DMS79 treated with DMSO at 0.1 percent for 48 hours (cell line): ENCODE measurements at regions not wholly inside any gene's neighbourhood (a gene's known extent, or its start where the extent isn't known, plus 50 kb on each side); places are given as distances from the start of the nearest gene placed in this dataset.
A peak's percentile ranks its signal among the peaks of the same experiment; 100 is the strongest.

ENCODE experiments used
- DNase-seq: peaks from one replicate; lab custom pipeline; 2025; lab: John Stamatoyannopoulos, UW

DNA sequence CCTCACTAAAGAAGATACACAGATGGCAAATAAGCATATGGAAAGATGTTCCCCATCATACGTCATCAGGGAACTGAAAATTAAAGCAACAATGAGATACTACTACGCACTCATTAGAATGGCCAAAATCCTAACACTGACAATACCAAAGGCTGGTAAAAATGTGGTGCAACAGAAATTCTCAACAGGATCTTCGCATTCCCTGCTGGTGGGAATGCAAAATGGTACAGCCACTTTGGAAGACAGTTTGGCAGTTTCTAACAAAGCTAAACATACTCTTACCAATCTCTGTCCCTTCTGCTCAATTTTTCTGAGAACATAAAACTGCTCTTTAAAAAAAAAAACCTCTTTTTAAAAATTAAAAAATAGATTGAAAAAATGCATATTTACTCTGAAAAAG is 300.2 kb downstream of the FBXW7 start:
- no peak for DNase-seq

DNA sequence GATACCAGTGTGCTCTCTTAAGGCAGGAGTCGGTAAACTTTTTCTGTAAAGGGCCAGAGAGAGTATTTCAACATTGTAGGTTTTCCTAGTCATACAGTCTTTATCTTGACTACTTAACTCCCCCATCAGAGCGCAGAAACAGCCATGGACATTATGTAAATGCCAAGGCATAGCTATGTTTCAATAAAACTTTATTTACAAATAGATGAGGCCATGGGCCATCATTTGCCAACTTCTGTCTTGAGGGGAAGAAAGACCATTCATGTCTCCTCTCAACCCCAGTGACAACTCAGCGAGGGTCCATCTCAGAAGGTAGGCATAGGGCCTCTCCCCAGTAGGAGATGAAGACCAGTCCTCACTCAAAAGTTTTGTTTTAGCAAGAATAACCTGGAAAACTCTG is 301.3 kb downstream of the FBXW7 start:
- DNase-seq, result no peak

DNA sequence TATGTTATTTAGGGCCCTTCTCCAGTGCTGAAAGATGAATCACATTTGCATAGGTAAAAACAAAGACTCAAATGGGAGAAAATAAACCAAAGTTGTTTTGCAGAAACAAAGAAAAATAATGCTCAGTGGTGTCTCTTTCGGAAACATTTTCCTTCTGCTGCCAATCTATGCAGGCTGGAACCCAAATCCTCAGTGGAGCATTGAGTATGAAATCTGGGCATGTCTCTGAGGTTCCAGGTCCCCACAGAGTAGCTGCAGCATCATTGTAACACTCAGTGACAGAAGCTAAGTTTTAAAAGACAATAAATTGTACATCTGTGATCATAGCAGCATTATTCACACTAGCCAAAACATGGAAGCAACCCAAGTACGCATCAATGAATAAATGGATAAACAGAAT is 303.6 kb downstream of the FBXW7 start:
- no peak for DNase-seq

DNA sequence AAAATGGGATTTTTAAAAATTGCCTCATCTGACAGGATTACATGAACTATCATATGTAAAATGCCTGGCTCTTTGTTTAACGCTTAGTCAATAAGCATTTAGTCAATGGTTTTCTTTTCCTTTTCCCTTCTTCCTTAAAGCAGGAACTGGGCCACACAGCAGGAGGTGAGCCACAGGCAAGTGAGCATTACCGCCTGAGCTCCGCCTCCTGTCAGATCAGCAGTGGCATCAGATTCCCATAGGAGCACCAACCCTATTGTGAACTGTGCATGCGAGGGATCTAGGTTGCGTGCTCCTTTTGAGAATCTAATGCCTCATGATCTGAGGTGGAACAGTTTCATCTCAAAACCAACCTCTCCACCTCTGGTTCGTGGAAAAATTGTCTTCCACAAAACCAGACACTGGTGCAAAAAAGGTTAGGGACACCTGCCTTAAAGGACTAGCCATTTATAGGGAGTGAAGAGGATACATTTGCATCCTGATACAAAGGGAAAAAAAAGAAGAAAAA is 306.1 kb downstream of the FBXW7 start:
- no peak for DNase-seq

GRCh38 chr4:152225680-152226079 is 310.2 kb downstream of the FBXW7 start:
- DNase-seq, result no peak

- DNase-seq, result no peak
Observed at GRCh38 chr4:152224721-152225420, 311.0 kb downstream of the FBXW7 start.

DNA sequence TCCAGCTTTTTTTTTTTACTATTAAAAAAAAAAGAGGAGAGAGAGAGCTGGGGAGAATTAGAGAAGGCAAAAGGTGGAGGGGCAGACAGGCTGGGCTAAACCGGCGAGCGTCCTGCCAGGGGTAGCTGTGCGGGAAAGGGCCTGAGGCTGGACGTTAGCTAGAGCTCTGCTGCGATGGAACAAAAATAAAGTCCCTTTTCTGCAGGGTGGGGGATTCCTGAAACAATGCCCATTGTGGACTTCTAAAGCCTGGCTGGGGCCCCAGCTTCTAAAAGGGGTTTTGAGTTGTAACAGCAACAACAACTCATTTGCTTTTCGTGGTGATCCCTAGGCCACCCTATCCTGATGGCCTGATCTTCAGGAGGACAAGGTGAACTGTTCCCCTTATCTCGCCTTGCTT is 311.7 kb downstream of the FBXW7 start:
- no peak for DNase-seq

DNA sequence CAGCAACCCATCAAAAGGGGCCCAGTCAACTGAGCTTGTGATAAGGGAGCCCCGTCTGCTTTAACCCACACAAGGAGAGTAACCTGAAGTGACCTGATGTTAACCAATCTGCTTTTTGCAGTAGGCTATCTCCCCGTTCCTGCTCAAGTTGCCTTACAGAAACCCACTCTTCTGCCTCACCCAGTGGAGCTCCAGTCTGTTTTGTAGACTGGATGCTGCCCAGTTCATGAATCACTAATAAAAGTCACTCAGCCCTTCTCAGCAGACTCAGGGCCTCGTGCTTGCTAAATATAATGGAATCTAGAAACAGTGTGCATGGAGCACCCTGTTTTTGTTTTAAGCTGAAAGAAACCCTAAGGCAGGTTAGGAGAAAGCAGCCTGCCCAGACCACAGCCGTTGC is 312.3 kb downstream of the FBXW7 start:
- DNase-seq, result no peak

- DNase-seq, result no peak
Observed at GRCh38 chr4:152221816-152222516, 313.9 kb downstream of the FBXW7 start.

GRCh38 chr4:152220201-152220666 is 315.7 kb downstream of the FBXW7 start:
- DNase-seq, result no peak

- DNase-seq, result peak; percentile 12
Observed at GRCh38 chr4:152218576-152218975, 317.3 kb downstream of the FBXW7 start.

GRCh38 chr4:152217896-152218295 is 318.0 kb downstream of the FBXW7 start:
- no peak for DNase-seq

DNA sequence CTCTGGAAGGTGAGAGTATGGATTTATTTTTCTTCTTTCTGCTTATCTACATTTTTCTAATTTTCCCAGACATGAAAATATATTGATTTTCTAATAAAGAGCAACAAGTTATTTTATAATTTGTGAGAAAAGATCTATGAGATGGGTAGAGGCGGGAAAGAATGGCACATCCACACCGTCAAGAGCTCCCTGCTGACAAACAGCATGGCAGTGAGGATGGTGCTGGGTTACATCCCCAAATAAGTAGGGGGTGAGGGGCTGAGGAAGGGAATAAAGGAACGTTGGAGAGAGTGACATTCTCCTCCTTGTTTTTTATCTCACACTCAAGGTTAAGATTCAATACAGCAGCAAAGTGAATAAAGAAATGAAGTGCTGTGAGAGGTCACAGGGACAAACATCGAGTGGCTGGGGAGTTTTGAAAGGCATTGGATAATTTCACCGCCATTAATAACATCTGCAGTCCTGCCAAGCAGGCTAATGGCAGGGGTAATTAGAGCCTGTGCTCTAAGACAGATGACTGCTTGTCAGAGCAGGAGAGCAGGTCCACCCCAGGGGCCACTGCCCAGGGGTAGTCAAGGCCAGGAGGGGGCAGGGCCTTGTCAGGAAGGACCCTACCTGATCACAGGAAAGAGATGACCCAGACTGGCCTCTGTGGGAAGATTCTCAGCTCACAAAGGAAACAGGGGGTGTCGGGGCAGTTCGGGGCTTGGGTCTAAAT is 323.8 kb downstream of the FBXW7 start:
- no peak for DNase-seq

GRCh38 chr4:152209772-152210493 is 326.0 kb downstream of the FBXW7 start:
- DNase-seq, result no peak

GRCh38 chr4:152207378-152207720 is 328.5 kb downstream of the FBXW7 start:
- no peak for DNase-seq

DNA sequence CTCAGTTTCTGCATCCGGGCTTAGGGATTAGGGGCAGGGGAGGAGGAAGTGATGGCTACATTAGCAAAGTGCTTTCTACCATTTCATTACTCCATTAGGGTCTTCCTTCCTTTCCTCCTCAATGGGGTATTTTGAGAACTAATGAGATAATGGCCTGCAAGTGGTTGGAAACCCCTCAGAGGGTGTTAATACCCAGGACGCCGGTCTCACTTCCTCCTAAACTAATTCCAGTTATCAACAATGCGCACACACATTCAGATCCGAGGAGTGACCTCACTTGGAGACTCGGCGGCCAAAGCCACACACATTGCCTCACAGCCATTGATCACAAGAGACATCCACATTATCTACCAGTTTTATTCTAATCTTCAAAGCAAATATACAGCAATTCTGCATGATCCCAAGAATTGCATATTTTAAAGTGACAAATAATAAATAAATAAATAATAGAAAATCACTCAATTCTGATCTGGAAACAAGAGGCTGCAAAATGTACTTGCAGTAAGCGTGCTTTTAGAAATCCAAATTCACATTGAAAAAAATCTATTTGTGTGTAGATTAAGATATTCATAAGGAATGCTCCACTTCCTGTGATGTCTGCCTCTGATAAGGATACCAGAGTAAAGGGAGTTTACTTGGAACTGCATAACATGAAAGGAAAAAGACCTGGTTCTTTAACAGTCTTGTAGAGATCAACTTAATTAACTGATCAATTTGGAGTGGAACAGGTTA is 329.1 kb downstream of the FBXW7 start:
- no peak for DNase-seq

- peak; percentile 32 for DNase-seq
Observed at GRCh38 chr4:152206185-152206584, 329.7 kb downstream of the FBXW7 start.

DNA sequence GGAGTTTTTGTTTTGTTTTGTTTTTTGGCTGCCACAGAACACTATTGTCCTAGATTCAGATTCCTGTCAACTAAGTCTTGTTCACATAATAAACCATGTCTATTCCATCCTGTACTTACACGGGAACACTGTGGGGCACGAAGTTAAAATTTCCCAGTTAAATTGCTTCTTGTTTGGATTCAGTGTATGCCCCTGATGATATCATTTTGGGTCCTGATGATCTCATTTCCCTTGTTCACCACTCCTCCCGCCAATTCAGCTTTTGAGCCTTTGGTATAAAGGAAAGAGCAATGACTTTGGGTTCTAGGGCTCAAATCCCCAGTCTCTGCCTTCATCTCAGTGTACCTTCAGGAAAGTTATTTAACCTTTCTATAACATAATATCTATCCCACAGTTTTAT is 333.5 kb downstream of the FBXW7 start:
- no peak for DNase-seq

DNA sequence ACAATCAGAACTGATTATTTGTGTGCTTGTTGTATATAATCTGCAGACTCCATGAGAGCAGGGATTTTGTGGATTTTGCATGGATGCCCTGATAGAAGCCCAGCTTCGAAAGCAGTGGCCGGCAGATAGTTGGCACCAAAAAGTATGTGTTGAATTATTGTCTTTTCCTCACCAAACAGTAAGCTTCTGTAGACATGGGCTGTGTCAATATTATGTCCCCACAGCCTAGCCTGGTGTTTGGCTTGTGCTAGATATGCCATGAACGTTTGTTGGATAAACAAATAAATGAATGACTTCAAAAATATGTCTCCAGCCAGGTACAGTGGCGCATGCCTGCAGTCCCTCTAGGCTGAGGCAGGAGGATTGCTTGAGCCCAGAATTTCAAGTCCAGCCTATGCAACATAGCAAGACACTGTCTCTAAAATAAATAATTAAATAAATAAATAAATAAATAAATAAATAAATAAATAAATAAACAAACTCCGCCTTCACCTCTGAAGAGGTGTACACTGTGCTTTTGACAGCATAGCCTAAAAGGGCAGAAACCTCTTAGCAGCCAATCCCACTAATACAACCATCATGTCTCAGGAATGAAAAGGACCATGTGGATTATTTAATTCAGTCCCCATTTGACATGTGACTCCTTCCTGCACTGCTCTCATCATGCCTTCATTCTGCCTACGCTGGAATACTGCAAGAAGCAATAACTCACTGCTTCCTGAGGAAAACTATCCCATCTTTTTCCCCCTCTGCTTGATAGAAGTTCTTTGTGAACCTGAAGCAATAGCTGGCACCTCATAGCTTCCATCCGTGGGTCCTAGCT is 335.2 kb downstream of the FBXW7 start:
- no peak for DNase-seq

- DNase-seq, result no peak
Observed at GRCh38 chr4:152197211-152197610, 338.7 kb downstream of the FBXW7 start.

- no peak for DNase-seq
Observed at GRCh38 chr4:152195888-152196287, 340.0 kb downstream of the FBXW7 start.
